GM12878 (cell line): ENCODE measurements at regions not wholly inside any gene's neighbourhood (a gene's known extent, or its start where the extent isn't known, plus 50 kb on each side); places are given as distances from the start of the nearest gene placed in this dataset.

Experiments used
- ATAC-seq: fragments of 200-7000 bp; cut with Tn5 transposase; 3 replicates; pipeline ENCODE4 v1.9.1; 2020; ENCODE audit warnings: mild to moderate bottlenecking, moderate library complexity
- BruUV-seq: library from RNA; stranded (reverse); fragments of 400-500 nt; replicated peaks from 2 replicates; lab custom pipeline; 2021; lab: Mats Ljungman, UMichigan
- CTCF ChIA-PET: fragments of 300-600 bp; sonication (Branson Sonifier 250); formaldehyde crosslinking; extraction: SDS; loops from one replicate; lab custom pipeline; 2021; ENCODE audit warnings: inconsistent platforms; lab: Yijun Ruan, JAX
- POLR2A ChIA-PET: fragments of 350-600 bp; formaldehyde crosslinking; extraction: SDS; loops from one replicate; lab custom pipeline; 2021; ENCODE audit warnings: inconsistent platforms; lab: Charles Lee
- RAD21 ChIA-PET: fragments of 300-600 bp; sonication (Branson Sonifier 250); formaldehyde crosslinking; loops from one replicate; lab custom pipeline; 2023; ENCODE audit warnings: antibody characterized with exemption; ENCODE audit not compliant: unreplicated experiment; lab: Charles Lee
- SMC1A ChIA-PET: fragments of 300-600 bp; sonication (Branson Sonifier 250); formaldehyde crosslinking; loops from one replicate; lab custom pipeline; 2023; ENCODE audit not compliant: unreplicated experiment, uncharacterized antibody; lab: Charles Lee
- DNase-seq: peaks from one replicate; pipeline ENCODE4 v3.0.0-alpha.2; 2011; ENCODE audit warnings: low read depth, low spot score
- FAIRE-seq: peaks from 3 replicates; lab custom pipeline; 2011; peaks lifted over from hg19 to GRCh38; lab: Jason Lieb, UNC
- H2AFZ ChIP-seq: 2 replicates; pipeline ENCODE4 v1.6.0; 2011; ENCODE audit warnings: low read depth, low read length, control low read depth; ENCODE audit not compliant: control insufficient read depth
- H3K27ac ChIP-seq: 2 replicates; pipeline ENCODE4 v1.5.1; 2011; ENCODE audit warnings: control low read depth; ENCODE audit not compliant: control insufficient read depth, insufficient read depth
- H3K27me3 ChIP-seq, 2 experiments: replicated peaks in 1 of 2; 2 replicates each; pipeline versions ENCODE4 v1.6.0 to v1.6.1; 2011; ENCODE audit warnings: low read length in 1 of 2; ENCODE audit not compliant: control insufficient read depth in 2 of 2, insufficient read depth in 2 of 2
- H3K36me3 ChIP-seq, 2 experiments: 2 replicates each; pipeline ENCODE4 v1.5.1; 2011; ENCODE audit warnings: low read length in 1 of 2; ENCODE audit not compliant: control insufficient read depth in 2 of 2, insufficient read depth in 2 of 2
- H3K4me1 ChIP-seq: 2 replicates; pipeline ENCODE4 v1.6.1; 2011; ENCODE audit warnings: mild to moderate bottlenecking, low read length, moderate library complexity, mixed read lengths; ENCODE audit not compliant: control insufficient read depth, insufficient read depth
- H3K4me2 ChIP-seq: 2 replicates; pipeline ENCODE4 v1.6.0; 2011; ENCODE audit warnings: control low read depth; ENCODE audit not compliant: control insufficient read depth, insufficient read depth
- H3K4me3 ChIP-seq: fragments of 200-600 bp; sonication (generic); 2 replicates; pipeline ENCODE4 v1.5.1; 2016
- H3K79me2 ChIP-seq: 2 replicates; pipeline ENCODE4 v1.6.0; 2011; ENCODE audit warnings: low read length; ENCODE audit not compliant: control insufficient read depth, insufficient read depth
- H3K9ac ChIP-seq: 2 replicates; pipeline ENCODE4 v1.8.0; 2011; ENCODE audit warnings: low read length, control low read depth, mixed read lengths; ENCODE audit not compliant: control insufficient read depth, insufficient read depth
- H3K9me3 ChIP-seq: replicated peaks from 3 replicates; pipeline ENCODE4 v1.5.1; 2011; ENCODE audit warnings: mild to moderate bottlenecking, low read length; ENCODE audit not compliant: control insufficient read depth, insufficient read depth
- H4K20me1 ChIP-seq: 2 replicates; pipeline ENCODE4 v1.6.0; 2011; ENCODE audit not compliant: control insufficient read depth, insufficient read depth
- ATF2 ChIP-seq: IDR thresholded peaks from 2 replicates; pipeline ENCODE4 v1.6.1; 2012; ENCODE audit warnings: low read length, inconsistent platforms
- CEBPB ChIP-seq, 2 experiments: fragments of 150-350 bp in 1 of 2; IDR thresholded peaks; 2 replicates each; pipeline ENCODE4 v1.6.1; 2012 to 2014; ENCODE audit warnings: low read depth in 2 of 2, low read length in 2 of 2, borderline replicate concordance in 1 of 2, inconsistent platforms in 1 of 2
- E4F1 ChIP-seq: fragments of 450-650 bp; IDR thresholded peaks from 2 replicates; pipeline ENCODE4 v1.6.1; 2018; ENCODE audit warnings: borderline replicate concordance, mild to moderate bottlenecking; ENCODE audit not compliant: partially characterized antibody
- GABPA ChIP-seq: IDR thresholded peaks from 2 replicates; pipeline ENCODE4 v1.6.1; 2014; ENCODE audit warnings: antibody characterized with exemption, low read depth, mild to moderate bottlenecking, inconsistent platforms
- IRF5 ChIP-seq: fragments of 450-650 bp; IDR thresholded peaks from 2 replicates; pipeline ENCODE4 v1.6.1; 2017; ENCODE audit warnings: borderline replicate concordance
- MLLT1 ChIP-seq: fragments of 450-650 bp; IDR thresholded peaks from 2 replicates; pipeline ENCODE4 v1.6.1; 2016; ENCODE audit warnings: mild to moderate bottlenecking
- NBN ChIP-seq: fragments of 450-650 bp; IDR thresholded peaks from 2 replicates; pipeline ENCODE4 v1.6.1; 2016
- TCF7 ChIP-seq: IDR thresholded peaks from 2 replicates; pipeline ENCODE4 v1.6.1; 2014; ENCODE audit warnings: antibody characterized with exemption, borderline replicate concordance
- WGBS: methylation state at CpG from one replicate; pipeline ENCODE4 v1.1.6; 2016; ENCODE audit warnings: low lambda C conversion rate; ENCODE audit not compliant: insufficient replicate concordance, insufficient coverage; ENCODE audit errors: missing lambda C conversion rate; 5-methylcytosine and 5-hydroxymethylcytosine counted together
- in situ Hi-C: fragments of 300-500 bp; cut with MboI; formaldehyde crosslinking; loops from 9 replicates; pipeline ENCODE4 v1.14.3; 2018; ENCODE audit warnings: mixed read lengths
- intact Hi-C: fragments of 100-400 bp; cut with micrococcal nuclease; formaldehyde crosslinking; loops from one replicate; pipeline ENCODE4 v1.14.2; 2022; ENCODE audit not compliant: unreplicated experiment

GRCh38 chr11:72514331-72514730, 80.0 kb upstream of the CLPB start:
- DNase-seq (no peak), FAIRE-seq (no peak), ATAC-seq (no peak)
- TF ChIP-seq TCF7: no peak
- TF ChIP-seq MLLT1: no peak
- TF ChIP-seq CEBPB (IDR thresholded peaks at IDR 0.05; ENCODE audit: borderline replicate concordance in 1 of 2, low read depth in 2 of 2, low read length in 2 of 2): no peak
- no peak for TF ChIP-seq GABPA
- Histone ChIP-seq H3K4me3 (no peak overlapping the region), H3K27me3 (no peaks in the 10 kb centered on the region), H3K4me2 (no peak overlapping the region), H4K20me1 (no peaks in the 10 kb centered on the region), H3K4me1 (no peaks in the 10 kb centered on the region), H3K36me3 (no peaks in the 10 kb centered on the region), H3K9me3 (no peaks in the 10 kb centered on the region; the same call in 2 of the 3 replicates), H3K79me2 (no peaks in the 10 kb centered on the region), H2AFZ (no peak overlapping the region), H3K9ac (no peak overlapping the region), H3K27ac (no peak overlapping the region)
- RAD21 ChIA-PET: no interaction called here
- intact Hi-C loops: no loop called here
- 18% methylated on average over 3 of the region's 3 CpGs for WGBS
- in situ Hi-C loops: no loop called here
- CTCF ChIA-PET: no interaction called here
- POLR2A ChIA-PET: no interaction called here
- SMC1A ChIA-PET: no interaction called here
- no TSS peak for BruUV-seq

- ChIA-PET SMC1A (no interaction called here), CTCF (interaction anchor here (0.5 to 0.6 kb wide), 2 partner anchors 42 to 1453 kb away, joined by 3 to 4 read pairs; no protein-coding TSS in a partner anchor), POLR2A (no interaction called here), RAD21 (no interaction called here)
- 93% methylated on average over 1 of the region's 1 CpG for WGBS
- no peaks in the 10 kb centered on the region for H3K4me1 ChIP-seq
- no peak overlapping the region for H2AFZ ChIP-seq
- ATAC-seq (no peak), DNase-seq (no peak), FAIRE-seq (no peak)
- H3K4me2 ChIP-seq: no peak overlapping the region
- no peak overlapping the region for H3K4me3 ChIP-seq
- no TSS peak for BruUV-seq
- in situ Hi-C loops (no loop called here), intact Hi-C loops (no loop called here)
- H3K9me3 ChIP-seq: no peaks in the 10 kb centered on the region; the same call in 2 of the 3 replicates
- H3K27ac ChIP-seq: no peak overlapping the region
- no peaks in the 10 kb centered on the region for H3K27me3 ChIP-seq
- H3K36me3 ChIP-seq: no peaks in the 10 kb centered on the region
- H3K79me2 ChIP-seq: no peaks in the 10 kb centered on the region
- no peaks in the 10 kb centered on the region for H4K20me1 ChIP-seq
- no peak overlapping the region for H3K9ac ChIP-seq
- TF ChIP-seq NBN (no peak), IRF5 (no peak), E4F1 (no peak), ATF2 (no peak)
These were observed 79.1 kb upstream of the CLPB start for GRCh38 chr11:72513411-72513810.
